ENCODE measurements at regions not wholly inside any gene's neighbourhood (a gene's known extent, or its start where the extent isn't known, plus 50 kb on each side); places are given as distances from the start of the nearest gene placed in this dataset.

- DNase-seq: no peak
These were observed 109.4 kb upstream of the KCNJ15 start for GRCh38 chr21:38147391-38147790.

GRCh38 chr21:38148046-38148445 lies 108.7 kb upstream of the KCNJ15 start:
- DNase-seq: no peak

- DNase-seq: no peak
These were observed 105.7 kb upstream of the KCNJ15 start for GRCh38 chr21:38151021-38151645.

- DNase-seq: no peak
These were observed 100.6 kb upstream of the KCNJ15 start for GRCh38 chr21:38156200-38156599.

GRCh38 chr21:38159355-38159754 lies 97.4 kb upstream of the KCNJ15 start:
- peak in 13 of 51 donors; percentile 0 to 42 (median 5) for DNase-seq

- no peak for DNase-seq
These were observed 91.2 kb upstream of the KCNJ15 start for GRCh38 chr21:38165466-38166172.

- no peak for DNase-seq
These were observed 90.6 kb upstream of the KCNJ15 start for GRCh38 chr21:38166173-38166535.

GRCh38 chr21:38167345-38167744 lies 89.4 kb upstream of the KCNJ15 start:
- no peak for DNase-seq

GRCh38 chr21:38170283-38170682 lies 86.5 kb upstream of the KCNJ15 start:
- DNase-seq: no peak

GRCh38 chr21:38170704-38171682 lies 85.8 kb upstream of the KCNJ15 start:
- DNase-seq: no peak

- no peak for DNase-seq
These were observed 85.0 kb upstream of the KCNJ15 start for GRCh38 chr21:38171723-38172344.

- no peak for DNase-seq
These were observed 83.3 kb upstream of the KCNJ15 start for GRCh38 chr21:38173276-38174035.

GRCh38 chr21:38175306-38175705 lies 81.5 kb upstream of the KCNJ15 start:
- no peak for DNase-seq

GRCh38 chr21:38177919-38178652 lies 78.7 kb upstream of the KCNJ15 start:
- no peak for DNase-seq

GRCh38 chr21:38178653-38179470 lies 77.9 kb upstream of the KCNJ15 start:
- no peak for DNase-seq

- no peak for DNase-seq
These were observed 77.3 kb upstream of the KCNJ15 start for GRCh38 chr21:38179511-38179910.

- no peak for DNase-seq
These were observed 75.7 kb upstream of the KCNJ15 start for GRCh38 chr21:38181096-38181495.

GRCh38 chr21:38182370-38182985 lies 74.3 kb upstream of the KCNJ15 start:
- no peak for DNase-seq

GRCh38 chr21:38183961-38184360 lies 72.8 kb upstream of the KCNJ15 start:
- no peak for DNase-seq
